ENCODE measurements at regions not wholly inside any gene's neighbourhood (a gene's known extent, or its start where the extent isn't known, plus 50 kb on each side); places are given as distances from the start of the nearest gene placed in this dataset.

DNA sequence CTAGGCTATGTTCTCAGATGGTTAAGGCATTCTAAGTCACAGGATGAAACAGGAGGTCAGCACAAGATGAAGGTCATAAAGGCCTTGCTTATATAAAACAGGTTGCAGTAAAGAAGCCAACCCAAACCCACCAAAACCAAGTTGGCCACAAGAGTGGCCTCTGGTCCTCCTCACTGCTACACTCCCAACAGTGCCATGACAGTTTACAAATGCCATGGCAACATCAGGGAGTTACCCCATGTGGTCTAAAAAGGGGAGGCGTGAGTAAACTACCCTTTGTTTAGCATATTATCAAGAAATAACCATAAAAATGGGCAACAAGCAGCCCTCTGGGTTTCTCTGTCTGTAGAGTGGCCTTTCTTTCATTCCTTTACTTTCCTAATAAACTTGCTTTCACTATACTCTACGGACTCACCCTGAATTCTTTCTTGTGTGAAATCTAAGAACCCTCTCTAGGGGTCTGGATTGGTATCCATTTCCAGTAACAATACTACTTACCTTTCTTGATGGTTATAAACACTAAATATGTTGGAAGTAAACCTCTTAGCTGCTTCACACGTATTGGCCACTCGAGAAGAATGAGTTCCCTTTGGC lies 1237.9 kb downstream of the FAM181B start:
- DNase-seq: no peak

DNA sequence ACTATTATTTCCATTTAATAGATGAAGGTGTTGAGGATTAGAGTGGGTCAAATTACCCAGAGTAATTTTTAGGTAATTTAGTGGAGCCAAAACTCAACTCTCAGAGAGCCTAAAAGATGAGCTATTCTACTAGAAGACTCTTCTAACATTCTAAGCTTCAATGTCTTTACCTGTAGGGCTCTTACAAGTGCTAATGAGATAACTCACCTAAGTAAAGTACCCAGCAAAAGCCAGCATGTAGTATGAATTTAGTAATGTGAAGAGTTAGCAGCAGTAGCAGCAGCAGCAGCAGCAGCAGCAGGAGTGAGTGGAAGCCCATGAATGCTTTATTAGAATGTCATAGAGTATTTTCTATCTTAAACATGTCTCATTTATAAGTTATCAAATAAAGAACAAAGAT lies 1239.2 kb downstream of the FAM181B start:
- DNase-seq: no peak

DNA sequence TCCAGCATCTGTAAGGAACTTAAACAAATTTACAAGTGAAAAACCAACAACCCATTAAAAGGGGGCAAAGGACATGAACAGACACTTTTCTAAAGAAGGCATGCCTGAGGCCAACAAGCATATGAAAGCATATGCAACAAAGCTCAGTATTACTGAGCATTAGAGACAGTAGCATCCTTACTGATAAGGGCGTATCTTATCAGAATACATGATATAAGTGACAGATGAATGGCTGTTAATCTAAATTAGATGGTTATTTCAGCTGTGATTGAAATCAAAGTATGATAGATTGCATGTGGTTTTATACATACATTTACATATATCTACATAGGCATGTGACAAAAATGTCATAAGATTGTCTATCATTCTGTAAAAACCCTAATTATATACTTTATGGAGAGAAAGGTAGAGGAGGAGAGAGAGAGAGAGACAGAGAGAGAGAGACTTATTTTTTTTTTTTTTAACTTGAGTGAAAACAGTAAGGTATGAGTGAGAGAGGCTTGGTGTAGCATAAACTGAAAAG lies 1240.7 kb downstream of the FAM181B start:
- no peak for DNase-seq

DNA sequence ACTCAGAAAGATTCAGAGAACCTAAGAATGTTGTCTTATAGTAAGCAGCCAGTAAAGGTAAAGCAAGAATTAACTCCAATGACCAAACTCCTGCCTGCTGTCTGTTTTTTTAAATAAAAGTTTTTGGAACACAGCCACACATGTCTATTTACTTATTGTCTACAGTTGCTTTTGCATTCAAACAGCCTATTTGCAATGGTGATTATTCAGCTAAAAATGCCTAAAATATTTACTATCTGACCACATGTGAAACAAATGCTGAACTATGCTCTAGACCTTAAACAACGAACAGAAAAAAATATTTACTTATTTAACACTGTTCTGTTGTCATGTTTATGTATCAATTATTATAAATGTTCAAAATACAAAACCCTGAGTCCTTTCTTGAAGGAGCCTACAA lies 1246.6 kb downstream of the FAM181B start:
- no peak for DNase-seq

DNA sequence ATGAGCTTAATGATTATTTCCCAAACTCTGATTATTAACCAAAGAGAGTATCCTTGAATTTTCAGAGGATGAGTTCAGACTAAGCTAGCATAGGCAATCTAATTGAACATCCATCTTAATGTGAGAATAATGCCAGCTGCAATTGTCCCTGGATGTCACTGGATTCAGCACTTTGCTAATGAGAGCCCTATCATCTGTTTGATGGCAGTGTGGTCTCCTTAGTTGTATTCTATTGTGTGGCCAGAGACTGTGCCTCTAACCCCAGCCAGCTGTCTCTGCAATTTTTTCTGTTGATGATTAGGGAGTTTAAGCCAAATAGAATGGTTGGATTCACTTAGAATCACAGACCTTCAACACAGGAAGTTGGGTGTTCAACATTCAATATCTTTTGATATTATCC lies 1249.5 kb downstream of the FAM181B start:
- DNase-seq: no peak

DNA sequence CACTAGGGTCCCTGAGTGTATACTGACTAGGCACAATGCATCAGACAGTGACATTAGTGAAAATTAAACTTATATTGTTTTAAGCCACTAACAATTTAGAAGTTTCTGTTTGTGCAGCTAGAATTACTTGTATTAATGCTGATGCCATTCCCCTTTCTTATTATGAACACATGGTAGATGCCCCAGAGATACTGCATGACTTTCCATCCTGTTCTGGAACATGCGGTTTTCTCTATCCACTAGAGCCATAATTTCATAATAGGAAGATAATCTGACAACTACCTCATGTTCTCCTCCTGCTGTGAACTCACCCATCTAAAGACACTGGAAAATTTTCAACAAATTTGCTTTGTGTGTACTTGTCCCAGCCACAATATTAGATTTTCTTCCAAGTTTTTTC lies 1256.4 kb downstream of the FAM181B start:
- no peak for DNase-seq

DNA sequence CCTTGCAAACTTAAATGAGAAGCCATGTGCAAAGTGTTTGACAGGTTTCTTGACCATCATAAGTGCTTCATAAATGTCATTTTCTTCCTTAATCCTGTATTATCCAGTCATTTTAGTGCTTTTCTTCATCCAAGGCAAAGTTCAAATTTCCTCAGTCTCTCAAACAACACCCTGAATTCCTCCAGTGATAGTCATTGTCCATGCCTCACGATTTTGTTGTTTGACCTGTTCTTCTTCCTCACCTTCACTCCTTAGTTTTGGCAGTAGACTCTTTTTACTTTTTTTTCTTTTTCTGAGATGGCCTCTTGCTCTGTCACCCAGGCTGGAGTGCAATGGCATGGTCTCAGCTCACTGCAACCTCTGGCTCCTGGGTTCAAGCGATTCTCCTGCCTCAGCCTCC lies 1257.3 kb downstream of the FAM181B start:
- DNase-seq: no peak

DNA sequence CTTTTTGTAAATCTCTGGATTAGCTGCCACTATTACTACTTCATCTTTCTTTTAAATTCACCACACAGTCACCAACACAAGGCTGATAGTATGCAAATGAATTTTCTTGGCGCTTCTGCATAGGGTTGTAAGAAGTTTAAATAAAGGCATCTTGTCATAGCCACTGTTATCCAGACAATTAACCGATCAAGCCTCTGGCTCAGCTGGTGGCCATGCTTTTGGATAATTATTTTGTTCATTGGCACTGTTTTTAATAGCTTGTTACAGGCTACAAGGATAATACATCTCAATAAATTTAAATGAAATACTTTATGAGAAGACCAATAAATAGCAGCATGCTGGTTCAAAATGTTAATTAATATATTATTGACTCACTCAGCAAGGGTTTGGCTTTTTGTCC lies 1261.0 kb downstream of the FAM181B start:
- DNase-seq: no peak

DNA sequence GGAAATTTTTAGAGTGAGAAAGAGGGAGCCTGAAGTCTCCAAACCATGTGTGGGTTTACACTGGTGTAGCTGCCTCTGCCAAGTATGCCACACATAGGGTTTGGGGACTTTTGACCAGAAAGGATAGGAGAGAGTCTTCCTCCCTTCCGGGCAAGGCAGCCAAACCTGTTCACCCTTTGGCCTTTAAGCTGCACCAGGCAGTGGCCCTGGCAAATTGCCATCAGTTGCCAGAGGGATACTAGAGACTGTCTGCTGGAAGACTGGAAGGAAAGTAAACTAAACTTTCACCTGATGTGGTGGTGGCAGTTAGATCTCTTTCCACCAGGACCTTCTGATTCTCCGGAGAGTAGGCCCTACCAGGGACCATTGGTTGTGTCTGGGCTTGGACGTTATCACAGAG lies 1263.2 kb downstream of the FAM181B start:
- no peak for DNase-seq

DNA sequence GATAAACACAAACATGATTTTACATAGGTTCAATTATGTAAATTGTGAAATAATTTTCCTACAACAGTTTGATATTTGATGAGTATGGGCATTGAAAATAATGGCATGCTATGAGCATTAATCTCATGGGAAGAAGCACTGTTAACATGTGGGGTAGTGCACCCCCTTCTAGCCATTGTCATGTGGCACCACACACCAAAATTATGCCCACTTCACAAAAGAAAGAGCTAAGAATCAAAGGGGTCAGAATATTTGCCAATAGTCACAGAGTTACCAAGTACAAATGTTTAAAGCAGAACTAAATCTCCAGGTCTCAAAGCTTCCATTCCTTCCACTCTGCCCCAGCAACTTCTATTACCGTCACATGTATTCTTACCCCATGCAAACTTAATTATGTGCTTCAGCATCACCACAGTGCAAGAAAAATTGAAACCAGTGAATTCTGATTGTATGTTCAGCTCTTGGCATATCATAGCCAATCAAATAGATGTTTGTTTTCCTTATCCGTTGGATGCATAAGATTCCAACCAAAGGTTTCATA lies 1273.8 kb downstream of the FAM181B start:
- no peak for DNase-seq

DNA sequence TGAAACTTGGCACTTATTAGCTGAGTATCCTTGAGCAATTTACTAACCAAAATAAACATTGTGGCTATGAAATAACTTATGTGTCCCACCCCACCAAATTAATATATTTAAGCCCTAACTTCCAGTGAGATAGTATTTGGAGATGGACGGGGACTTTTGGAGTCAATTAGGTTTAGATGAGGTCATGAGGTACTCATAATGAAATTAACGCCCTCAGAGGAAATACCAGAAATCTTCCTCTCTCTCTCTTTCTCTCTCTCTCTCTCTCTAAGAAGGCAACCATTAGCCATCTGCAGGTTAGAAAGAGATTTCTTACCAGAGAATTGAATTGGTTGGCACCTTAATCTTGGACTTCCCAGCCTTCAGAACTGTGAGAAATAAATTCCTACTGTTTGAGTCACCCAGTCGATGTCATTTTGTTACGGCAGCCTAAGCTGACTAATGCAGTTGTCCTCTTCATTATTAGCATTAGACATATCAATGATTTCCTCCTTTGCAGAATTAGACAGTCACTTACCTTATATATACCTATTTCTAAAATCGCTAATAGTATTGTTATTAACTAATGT lies 1284.0 kb downstream of the FAM181B start:
- peak; percentile 4 for DNase-seq

DNA sequence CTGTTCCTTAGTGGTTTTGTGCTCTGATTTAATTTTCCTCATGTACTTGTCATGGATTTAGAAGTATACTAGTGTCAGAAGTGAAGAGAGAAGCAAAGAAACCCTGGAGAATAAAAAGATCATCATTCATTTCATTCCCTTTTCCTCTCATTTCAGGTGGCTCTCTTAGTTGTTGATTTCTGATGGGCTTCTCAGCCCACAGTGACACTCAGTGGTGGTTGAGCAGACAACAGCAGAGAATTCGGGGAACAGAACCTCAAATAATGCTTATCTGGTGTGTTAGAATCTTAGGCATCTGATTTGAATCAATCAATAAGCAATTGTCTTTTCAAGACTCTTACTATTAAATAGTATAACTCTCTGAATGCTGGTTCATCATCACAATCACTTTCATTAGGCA lies 1289.4 kb downstream of the FAM181B start:
- no peak for DNase-seq

DNA sequence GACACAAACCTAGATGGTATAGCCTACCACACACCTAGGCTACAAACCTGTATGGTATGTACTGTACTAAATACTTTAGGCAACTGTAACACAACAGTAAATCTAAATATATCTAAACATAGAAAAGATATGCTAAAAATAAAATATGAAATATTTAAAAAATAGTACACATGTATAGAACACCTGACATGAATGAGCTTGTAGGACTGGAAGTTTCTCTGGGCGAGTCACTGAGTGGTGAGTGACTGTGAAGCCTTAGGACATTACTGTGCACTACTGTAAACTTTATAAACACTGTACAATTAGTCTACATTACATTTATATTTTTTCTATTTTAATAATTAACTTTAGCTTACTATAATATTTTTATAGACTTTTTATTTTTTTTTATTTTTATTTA lies 1301.3 kb downstream of the FAM181B start:
- DNase-seq: no peak

DNA sequence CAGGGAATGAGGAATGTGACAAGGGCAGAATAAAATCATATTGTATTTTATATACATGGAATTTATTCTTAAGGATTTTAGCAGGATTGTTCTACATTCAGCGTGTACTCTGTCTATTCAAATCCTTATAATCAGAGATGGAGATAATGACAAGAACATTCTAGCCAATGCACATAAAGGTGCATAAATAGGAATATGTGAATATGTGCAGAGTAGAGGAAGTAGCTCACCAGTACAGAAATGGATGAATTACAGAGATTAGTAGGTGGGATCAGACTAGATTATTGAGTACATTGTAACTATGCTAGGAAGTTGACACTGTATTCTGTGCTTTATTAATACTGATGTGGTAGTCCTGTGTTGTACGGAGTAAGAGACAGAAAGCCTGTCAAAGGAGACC lies 1308.8 kb downstream of the FAM181B start:
- no peak for DNase-seq

DNA sequence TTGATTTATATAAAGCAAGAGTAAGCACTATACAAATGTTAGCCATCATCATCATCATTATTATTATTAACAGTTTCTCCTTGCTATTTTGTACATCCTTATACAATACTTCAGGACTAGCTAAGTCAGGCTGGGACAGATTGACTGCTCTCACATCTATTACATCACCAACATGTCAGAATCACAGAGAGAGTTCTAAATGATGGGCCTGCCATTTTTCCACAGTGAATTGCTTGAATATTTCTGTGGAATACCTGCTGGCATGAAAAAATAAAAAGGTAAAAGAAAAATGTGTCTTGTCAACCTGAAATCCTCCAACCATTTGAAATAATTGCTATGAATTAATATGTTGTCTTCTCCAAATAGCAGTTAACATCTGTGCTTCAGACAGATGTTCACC lies 1311.3 kb downstream of the FAM181B start:
- no peak for DNase-seq

DNA sequence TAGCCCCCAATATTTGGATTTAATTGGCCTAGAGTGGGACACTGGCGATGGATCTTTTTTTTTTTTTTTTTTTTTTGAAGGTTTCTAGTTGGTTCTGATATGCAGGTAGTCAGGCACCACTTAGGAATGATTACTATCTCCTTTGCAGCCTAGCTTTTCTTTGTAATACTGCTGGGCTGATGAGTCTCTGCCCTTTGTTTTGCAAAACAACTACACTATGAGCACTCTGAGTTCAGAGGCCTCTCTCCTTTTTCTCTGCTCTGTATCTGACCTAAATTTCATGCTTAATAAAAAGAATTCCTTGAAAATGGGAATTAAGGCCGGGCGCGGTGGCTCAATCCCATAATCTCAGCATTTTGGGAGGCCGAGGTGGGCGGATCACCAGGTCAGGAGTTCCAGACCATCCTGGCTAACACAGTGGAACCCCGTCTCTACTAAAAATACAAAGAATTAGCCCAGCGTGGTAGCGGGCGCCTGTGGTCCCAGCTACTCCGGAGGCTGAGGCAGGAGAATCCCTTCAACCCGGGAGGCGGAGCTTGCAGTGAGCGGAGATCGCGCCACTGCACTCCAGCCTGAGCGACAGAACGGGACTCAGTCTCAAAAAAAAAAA lies 1312.3 kb downstream of the FAM181B start:
- no peak for DNase-seq

DNA sequence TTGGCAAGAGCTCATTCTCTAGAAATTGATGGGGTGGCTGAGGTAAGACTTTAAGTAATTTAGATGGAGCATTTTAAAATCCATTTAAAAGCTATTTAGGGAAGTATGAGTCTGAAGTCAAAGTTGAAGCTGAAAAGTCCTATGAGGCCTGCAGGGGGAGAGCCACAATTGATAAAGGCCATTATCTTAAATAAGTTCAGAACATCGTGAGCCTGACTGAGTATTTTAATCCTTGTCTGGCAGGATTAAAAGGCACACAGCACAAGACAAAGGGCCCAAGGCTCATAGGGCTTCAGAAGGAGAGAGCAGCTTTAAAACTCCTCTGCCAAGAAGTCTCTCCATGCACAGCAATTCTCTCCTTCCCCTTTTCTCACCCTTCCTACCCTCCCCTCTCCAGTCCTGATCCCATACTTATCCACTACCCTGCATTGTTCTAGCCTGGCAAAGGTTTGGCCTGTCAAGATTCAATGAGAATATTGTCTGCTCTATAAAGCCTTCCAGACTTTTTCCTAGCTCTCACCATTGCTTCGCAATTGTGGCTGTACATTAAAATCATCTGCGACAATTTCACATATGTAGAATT lies 1312.9 kb downstream of the FAM181B start:
- no peak for DNase-seq

DNA sequence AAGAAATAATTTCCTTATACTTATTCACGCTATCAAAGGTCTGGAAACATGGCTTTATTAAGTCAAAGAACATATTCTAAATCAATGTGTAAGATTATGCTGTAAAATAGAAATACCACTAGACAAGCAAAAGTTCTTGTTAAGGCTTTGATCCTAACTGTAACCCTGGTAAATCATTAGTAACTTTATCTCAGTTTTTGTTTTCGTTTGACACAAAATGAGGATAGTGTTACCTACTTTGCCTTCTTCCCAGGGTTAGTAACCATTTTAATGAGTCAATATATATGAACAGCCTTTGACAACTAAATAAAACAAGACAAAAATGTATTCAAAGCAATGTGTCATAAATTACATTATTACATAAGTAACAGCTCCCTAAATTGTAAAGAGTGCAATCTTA lies 1336.3 kb downstream of the FAM181B start:
- no peak for DNase-seq

DNA sequence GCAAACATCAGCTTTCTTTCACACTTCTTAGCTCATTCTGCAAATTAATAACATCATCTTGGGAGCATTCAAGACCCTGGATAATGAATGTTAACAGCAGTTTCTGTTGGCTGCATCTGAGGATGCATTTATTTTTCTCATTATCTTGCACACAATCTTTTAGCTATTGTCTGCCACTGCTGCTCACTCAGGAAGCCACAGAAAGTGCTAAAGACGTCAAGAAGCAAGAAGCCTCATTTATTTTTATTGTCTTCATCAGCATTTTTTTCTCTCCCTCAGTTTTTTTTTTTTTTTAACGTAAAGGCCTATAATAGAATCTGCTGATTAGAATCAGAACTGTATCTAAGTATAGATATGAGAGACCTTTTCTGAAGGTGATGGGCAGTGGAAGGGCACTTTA lies 1339.4 kb downstream of the FAM181B start:
- DNase-seq: no peak

DNA sequence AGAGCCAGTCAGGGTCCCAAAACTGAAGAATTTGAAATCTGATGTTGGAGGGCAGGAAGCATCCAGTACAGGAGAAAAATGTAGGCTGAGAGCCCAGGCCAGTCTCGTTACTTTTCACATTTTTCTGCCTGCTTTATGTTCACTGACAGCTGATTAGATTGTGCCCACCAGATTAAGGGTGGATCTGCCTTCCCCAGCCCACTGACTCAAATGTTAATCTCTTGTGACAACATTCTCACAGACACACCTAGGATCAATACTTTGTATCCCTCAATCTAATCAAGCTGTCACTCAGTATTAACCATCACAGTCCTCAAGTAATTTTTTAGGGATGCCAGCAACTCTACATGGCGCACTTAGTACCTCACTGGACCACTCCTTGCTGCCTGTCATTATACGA lies 1345.3 kb downstream of the FAM181B start:
- DNase-seq: no peak

DNA sequence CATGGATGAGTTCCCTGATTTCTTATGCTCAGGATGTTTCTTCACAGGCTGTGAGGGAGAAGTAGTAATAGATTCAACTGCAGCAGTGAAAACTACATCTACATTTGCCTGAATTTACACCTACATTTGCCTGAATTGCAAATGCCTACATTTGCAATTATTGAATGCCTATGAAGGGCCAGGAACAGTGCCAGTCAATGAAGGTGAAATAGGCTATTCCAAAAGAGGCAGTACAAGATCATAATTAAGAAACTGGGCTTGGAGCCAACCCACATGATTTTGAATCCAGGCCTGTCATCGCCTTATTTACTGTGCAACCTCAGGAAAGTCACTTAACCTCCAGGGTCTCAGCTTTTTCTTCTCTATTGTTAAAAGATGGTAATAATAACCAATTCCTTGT lies 1353.3 kb downstream of the FAM181B start:
- no peak for DNase-seq

DNA sequence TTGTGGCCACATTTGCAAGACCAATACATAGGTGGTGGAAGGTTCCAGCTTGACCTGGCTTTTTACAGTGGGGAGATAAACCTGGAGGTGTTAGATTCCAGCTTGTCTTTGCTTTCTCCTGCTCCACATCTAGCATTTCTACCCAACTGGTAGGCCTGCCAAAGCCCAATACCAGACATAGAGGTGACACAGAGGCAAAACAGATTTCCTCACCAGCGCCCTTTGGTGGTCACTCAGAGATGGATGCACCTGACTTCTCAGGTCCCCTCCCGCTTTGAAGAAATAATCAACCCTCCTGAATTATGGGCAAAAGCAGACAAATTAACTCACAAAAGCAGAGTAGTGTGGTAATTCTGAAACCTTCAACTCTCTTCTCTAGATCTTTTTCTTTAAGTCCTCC lies 1356.2 kb downstream of the FAM181B start:
- DNase-seq: no peak

DNA sequence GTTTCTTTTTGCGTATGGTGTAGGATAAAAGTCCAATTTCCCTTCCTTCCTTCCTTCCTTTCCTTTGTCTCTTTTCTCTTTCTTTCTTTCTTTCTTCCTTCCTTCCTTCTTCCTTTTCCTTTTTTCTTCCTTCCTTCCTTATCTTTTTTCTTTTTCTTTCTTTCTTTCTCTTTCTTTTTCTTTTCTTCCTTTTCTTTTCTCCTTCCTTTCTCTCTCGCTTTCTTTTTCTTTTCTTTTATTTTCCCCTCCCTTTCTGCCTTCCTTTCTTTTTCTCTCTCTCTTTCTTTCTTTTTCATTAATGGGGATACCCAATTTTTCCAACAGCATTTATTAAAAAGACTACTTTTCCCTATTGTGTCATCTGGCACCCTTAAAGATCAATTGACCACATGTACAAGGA lies 1359.7 kb downstream of the FAM181B start:
- DNase-seq: no peak

DNA sequence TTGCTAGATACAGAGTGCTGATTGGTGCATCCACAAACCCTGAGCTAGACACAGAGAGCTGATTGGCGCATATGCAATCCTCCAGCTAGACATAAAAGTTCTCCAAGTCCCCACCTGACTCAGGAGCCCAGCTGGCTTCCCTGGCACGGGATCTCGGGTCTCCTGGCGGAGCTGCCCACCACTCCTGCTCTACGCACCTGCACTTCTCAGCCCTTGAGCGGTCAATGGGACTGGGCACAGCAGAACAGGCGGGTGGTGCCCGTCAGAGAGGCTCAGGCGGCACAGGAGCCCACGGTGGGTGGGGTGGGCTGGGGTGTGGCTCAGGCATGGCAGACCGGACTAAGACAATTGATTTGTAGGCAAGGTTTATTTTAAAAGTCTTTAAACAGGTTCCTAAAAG lies 1365.5 kb downstream of the FAM181B start:
- no peak for DNase-seq
